Neuron (in vitro differentiated cells): ENCODE measurements at regions not wholly inside any gene's neighbourhood (a gene's known extent, or its start where the extent isn't known, plus 50 kb on each side); places are given as distances from the start of the nearest gene placed in this dataset.
"Not testable (repeated sequence)": the region's sequence is repeated elsewhere in the genome, so short reads cannot be mapped to it uniquely, and the experiment has no call there.

Experiments used
- H2AFZ ChIP-seq: one replicate; pipeline ENCODE4 v1.6.1; 2013; ENCODE audit warnings: low read depth, mild to moderate bottlenecking, inconsistent platforms, low read length, moderate library complexity
- H3K27me3 ChIP-seq: one replicate; pipeline ENCODE4 v1.6.1; 2013; ENCODE audit warnings: low read length; ENCODE audit not compliant: insufficient read depth
- H3K36me3 ChIP-seq: one replicate; pipeline ENCODE4 v1.6.1; 2013; ENCODE audit warnings: low read length; ENCODE audit not compliant: insufficient read depth
- H3K4me1 ChIP-seq: one replicate; pipeline ENCODE4 v1.6.1; 2013; ENCODE audit warnings: low read length; ENCODE audit not compliant: insufficient read depth
- H3K4me3 ChIP-seq: 2 replicates; pipeline ENCODE4 v1.5.1; 2013; ENCODE audit warnings: mild to moderate bottlenecking, low read length, moderate library complexity
- H3K9me3 ChIP-seq: one replicate; pipeline ENCODE4 v1.6.1; 2013; ENCODE audit warnings: low read length

DNA sequence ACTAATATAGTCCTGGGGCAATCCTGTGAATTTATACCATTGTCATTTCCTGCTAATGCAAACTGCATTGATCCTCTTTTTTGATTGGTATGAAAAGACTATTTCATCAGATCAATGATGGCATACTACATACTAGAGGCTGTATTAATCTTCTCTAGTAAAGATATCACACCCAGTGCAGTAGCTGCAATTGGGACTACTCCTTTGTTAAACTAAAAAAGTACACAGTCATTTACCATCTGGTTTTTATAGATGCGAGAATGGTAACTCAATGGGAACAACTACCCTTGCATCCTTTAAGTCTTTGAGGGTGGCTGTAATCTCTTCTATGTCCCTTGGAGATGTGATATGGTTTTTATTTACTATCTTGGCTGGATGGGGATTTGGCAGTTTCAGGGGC, 80.2 kb upstream of the STK38L start:
- Histone ChIP-seq H3K27me3 (no peaks in the 10 kb centered on the region), H2AFZ (no peak overlapping the region), H3K4me1 (no peaks in the 10 kb centered on the region), H3K36me3 (no peaks in the 10 kb centered on the region), H3K4me3 (no peak overlapping the region), H3K9me3 (no peaks in the 10 kb centered on the region)

DNA sequence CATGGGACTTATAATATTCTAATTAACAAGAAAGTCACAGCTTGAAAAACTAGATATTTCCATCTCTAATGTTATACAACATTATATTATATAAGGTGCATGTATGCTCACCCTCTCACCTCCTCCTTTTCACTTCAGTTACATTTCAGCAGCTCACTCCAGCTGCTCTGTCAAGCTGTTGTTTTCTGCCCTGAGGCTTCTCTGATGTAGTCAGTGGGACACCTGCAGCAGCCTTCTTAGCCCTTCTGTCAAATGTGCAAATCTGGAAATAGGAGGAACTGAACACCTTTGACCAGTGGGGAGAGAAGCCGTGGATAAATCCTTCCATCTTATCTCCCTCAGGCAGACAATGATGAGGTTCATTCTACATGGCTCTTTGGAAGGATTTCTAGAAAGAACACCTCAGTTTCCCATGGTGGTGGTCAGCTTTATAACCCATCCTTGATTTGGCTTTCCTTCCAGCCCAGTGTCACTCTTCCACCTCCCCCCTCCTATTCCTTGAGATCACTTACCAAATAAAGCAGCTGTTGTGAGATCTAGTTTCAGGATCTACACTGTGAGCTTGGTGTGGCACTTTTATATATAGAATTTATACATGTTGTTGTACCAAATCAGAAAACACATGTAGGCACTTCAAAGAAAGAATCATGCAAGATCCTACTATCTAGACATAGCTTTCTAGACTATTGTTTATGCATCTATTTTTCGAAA, 79.6 kb upstream of the STK38L start:
- no peaks in the 10 kb centered on the region for H3K36me3 ChIP-seq
- H3K4me1 ChIP-seq: no peaks in the 10 kb centered on the region
- H3K9me3 ChIP-seq: no peaks in the 10 kb centered on the region
- H2AFZ ChIP-seq: no peak overlapping the region
- H3K27me3 ChIP-seq: no peaks in the 10 kb centered on the region
- no peak overlapping the region for H3K4me3 ChIP-seq

DNA sequence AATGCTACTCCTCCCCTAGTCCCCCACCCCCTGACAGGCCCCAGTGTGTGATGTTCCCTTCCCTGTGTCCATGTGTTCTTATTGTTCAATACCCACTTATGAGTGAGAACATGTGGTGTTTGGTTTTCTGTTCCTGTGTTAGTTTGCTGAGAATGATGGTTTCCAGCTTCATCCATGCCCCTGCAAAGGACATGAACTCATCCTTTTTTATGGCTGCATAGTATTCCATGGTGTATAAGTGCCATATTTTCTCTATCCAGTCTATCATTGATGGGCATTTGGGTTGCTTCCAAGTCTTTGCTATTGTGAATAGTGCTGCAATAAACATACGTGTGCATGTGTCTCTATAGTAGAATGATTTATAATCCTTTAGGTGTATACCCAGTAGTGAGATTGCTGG, 78.1 kb upstream of the STK38L start:
- not testable (repeated sequence) for H3K9me3 ChIP-seq, H3K27me3 ChIP-seq, H3K4me3 ChIP-seq

DNA sequence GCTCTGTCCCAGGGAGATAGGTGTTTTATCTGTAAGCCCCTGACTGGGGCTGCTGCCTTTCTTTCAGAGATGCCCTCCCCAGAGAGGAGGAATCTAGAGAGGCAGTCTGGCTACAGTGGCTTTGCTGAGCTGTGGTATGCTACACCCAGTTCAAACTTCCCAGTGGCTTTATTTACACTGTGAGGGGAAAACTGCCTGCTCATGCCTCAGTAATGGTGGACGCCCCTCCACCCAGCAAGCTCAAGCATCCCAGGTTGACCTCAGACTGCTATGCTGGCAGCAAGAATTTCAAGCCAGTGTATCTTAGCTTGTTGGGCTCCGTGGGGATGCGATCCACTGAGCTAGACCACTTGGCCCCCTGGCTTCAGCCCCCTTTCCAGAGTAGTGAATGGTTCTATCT, 72.6 kb upstream of the STK38L start:
- H3K4me3 ChIP-seq, H3K27me3 ChIP-seq, H3K4me1 ChIP-seq, H3K9me3 ChIP-seq, H3K36me3 ChIP-seq, H2AFZ ChIP-seq: not testable (repeated sequence)

More for the DNA sequence above, 78.1 kb upstream of the STK38L start:
- H3K4me1 ChIP-seq, H2AFZ ChIP-seq, H3K36me3 ChIP-seq: not testable (repeated sequence)

DNA sequence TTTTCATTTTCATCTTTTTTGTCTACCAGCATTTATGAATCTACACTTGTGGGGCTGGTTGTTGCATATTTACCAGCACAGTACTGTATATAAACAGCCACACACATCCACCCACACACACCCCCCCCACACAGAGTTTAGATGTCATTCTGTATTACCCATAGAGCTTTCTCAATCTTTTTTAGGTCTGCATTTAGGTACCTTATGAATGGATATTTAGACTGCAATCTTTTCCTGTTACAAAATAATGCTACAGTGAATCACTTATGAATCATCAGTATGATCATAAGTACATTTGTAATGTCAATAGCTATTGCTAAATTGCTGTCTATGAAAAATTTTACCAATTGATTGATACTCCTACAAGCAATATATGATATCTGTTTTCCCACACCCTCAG, 67.3 kb upstream of the STK38L start:
- Histone ChIP-seq H3K27me3 (no peaks in the 10 kb centered on the region), H3K9me3 (peaks cover 3% of the 10 kb centered on the region), H2AFZ (no peak overlapping the region), H3K36me3 (no peaks in the 10 kb centered on the region), H3K4me3 (no peak overlapping the region), H3K4me1 (no peaks in the 10 kb centered on the region)

DNA sequence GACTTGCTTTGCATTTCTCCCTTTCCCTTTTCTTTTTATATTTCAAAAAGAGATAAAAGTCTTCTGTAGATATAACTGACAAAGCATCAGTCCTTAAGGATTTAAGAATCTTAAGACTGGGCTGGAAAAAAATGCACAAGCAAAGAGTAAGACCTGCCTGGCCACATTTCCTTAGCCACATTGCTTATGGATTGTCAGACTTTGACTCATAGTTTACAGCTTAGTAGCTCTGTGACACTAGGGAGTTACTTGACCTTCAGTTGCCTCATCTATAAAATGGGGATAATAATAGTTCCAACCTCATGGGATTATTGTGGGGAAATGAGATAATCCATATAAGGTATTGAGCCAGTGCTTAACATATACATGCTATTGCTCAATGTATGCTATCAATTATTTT, 66.4 kb upstream of the STK38L start:
- Histone ChIP-seq H3K27me3 (no peaks in the 10 kb centered on the region), H2AFZ (no peak overlapping the region), H3K36me3 (no peaks in the 10 kb centered on the region), H3K9me3 (no peaks in the 10 kb centered on the region), H3K4me1 (no peaks in the 10 kb centered on the region), H3K4me3 (no peak overlapping the region)

DNA sequence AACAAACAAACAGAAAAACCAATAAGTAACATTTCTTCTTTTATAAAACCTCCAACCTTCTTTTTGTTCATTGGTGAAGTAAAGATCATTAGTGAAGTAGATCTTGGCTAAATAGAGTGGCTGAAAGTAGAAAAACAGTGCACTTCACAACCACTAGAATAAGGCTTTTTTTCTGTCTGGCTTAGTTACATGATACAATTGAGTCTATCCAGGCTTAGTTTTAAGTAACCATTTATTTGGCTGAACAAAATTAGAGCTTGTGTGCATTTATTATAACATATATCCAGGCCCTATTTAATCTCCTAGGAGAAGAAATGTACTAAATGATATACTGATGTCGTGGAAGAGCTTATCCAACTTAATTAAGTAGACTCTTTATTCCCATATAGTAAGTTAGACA, 65.8 kb upstream of the STK38L start:
- H2AFZ ChIP-seq: no peak overlapping the region

DNA sequence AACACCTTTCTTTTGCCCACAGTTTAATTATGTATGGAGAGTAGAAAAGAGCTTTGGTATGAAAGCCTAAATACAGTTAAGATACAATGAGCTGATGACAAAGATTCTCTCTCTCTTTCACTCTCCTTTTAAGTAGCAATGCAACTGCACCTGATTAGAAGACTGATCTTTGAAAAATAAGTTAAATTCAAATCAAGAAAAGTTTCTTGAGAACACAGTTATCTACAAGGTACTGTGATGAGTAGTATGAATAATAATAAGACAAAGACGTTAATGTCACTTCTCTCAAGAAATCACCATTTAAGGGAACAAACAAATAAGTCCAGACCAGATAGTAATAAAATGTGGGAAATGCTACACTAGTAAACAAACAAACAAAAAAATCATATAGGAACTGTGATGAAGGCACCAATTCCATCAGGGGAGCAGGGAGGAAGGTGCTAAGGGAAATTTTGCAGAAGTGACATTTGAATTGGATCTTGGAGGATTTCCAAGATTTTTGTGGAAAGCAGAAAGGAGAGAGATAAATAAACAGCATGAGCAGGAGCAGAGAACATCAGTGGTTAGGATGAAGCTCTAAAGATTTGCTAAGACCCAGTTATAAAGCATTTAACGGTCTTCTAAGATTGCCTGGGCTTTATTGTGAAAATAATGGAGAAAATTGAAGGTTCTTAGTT, 65.2 kb upstream of the STK38L start:
- Histone ChIP-seq H2AFZ (no peak overlapping the region), H3K36me3 (no peaks in the 10 kb centered on the region), H3K27me3 (no peaks in the 10 kb centered on the region), H3K4me3 (no peak overlapping the region), H3K4me1 (no peaks in the 10 kb centered on the region), H3K9me3 (no peaks in the 10 kb centered on the region)

More for the DNA sequence above, 65.8 kb upstream of the STK38L start:
- Histone ChIP-seq H3K9me3 (no peaks in the 10 kb centered on the region), H3K4me3 (no peak overlapping the region), H3K27me3 (no peaks in the 10 kb centered on the region), H3K4me1 (no peaks in the 10 kb centered on the region), H3K36me3 (no peaks in the 10 kb centered on the region)

DNA sequence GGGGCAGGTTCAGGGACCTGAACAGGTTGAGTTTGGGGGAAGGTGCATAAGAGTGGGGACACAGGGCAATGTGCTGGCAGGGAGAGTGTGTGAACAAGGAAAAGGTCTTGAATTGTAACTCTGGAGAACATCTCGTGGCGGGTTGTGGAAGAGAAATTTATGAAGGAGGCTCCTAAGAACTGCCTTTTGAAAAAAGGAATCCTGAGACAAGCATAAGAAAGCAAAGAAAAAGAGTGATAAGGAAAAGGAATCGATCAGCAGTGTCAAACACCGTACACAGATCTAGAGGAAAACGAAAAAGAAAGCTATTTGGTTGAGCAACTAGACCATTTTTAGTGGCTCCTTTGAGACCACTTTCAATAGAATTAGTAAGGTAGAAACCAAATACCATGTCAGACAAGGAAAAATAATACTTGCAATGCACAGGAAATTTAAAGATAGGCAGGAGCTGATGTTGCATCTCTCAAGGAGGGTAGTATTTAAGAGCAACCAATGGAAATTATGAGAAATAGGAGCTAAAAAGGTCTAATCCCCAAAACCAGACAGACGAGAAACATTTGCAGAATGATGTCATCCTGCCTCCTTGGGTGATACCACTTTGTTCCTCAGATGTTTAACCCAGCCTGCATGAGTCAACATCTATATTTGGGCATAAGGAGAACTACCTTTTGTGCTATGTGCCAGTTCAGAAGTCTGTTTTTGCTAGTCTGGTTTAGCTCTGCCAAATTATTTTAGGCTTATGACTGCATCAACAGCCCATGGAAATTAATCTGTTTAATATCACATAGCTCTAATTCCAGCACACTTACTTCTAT, 64.5 kb upstream of the STK38L start:
- H2AFZ ChIP-seq: no peak overlapping the region
- no peaks in the 10 kb centered on the region for H3K9me3 ChIP-seq
- H3K36me3 ChIP-seq: no peaks in the 10 kb centered on the region
- no peaks in the 10 kb centered on the region for H3K27me3 ChIP-seq
- no peaks in the 10 kb centered on the region for H3K4me1 ChIP-seq
- no peak overlapping the region for H3K4me3 ChIP-seq

DNA sequence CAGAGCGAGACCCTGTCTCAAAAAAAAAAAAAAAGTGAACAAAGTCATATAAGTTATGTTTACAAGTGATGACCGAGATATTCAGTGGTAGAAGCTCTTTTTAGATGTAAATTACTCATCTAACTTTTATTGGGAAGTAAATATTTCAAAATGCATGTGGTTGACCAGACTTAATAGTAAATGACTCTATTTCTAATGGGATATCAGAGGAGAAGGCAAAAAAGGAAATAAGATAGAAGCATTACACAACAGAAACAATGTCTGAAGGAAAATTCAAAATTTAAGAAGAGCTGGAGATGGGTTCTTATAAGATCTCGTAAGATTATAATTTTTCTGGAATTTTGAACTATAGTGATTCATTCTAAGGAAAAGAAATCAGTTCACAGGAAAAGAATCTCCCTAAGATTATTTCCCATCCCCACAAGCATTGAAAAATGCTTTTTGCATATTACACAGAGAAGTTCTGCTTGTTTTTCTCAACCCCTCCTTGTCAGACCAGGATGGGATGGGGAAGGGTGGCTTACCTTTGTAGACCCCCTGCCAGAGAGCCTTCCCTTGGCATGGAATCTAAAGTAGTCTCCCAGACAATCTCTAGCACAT, 63.1 kb upstream of the STK38L start:
- Histone ChIP-seq H3K4me3 (no peak overlapping the region), H3K4me1 (no peaks in the 10 kb centered on the region), H3K27me3 (no peaks in the 10 kb centered on the region), H3K36me3 (no peaks in the 10 kb centered on the region), H3K9me3 (no peaks in the 10 kb centered on the region), H2AFZ (no peak overlapping the region)

DNA sequence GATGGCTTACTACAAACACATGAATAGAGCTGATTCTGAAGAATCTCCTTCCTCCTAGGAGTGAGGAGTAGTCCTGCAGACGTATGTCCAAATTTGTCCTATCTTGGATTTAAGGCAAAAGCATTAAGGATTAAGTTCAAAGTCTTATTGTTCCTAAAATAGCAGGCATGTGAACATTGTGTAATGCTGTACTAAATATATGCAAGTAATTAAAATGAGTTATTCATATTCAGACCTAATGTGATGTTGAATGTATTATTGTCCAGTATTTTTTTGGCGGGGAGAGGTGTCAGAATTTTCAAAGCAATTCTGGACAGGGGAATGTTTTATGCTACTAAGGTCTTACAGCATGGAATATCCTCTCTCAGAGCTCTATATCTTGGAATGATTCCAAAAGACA, 60.7 kb upstream of the STK38L start:
- no peaks in the 10 kb centered on the region for H3K4me1 ChIP-seq
- no peak overlapping the region for H2AFZ ChIP-seq
- no peaks in the 10 kb centered on the region for H3K27me3 ChIP-seq
- H3K36me3 ChIP-seq: no peaks in the 10 kb centered on the region
- H3K9me3 ChIP-seq: no peaks in the 10 kb centered on the region
- no peak overlapping the region for H3K4me3 ChIP-seq

DNA sequence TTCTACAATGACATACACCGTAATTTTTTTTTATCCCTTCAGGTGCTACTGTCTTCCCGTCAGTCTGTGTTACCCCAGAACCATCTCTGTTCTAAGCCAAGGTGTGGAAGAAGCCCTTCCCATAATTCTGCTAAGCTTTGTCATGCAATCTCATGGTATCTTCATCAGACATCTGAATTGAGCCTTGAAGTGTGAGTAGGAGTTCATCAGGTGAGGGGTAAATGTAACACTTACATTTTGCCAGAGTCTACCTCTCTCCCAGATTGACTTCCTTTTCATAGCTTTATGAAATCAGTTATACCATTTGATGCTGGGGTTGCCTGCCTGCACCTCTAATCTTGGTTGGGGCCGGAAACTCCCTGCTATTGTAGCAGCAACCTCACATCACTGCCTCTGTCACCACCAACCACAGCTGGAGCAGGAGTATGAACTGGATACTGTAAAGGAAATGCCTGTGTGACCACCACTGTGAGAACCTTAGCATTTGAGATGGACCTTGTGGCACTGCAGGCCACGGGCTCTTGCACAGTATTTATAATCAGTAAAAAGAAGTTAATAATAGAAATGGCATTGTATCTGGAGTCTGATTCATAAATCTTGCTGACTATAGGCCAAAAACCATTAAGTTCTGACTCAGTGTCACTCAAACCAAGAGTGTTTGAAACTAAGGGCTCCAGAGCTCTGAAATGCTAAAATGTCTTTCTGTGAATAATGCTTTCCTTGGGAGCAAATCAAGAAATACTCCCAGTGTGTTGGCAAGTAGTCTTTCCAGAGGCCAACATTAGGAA, 58.7 kb upstream of the STK38L start:
- H3K4me1 ChIP-seq: no peaks in the 10 kb centered on the region
- H3K27me3 ChIP-seq: no peaks in the 10 kb centered on the region
- no peak overlapping the region for H3K4me3 ChIP-seq
- H3K36me3 ChIP-seq: no peaks in the 10 kb centered on the region
- no peak overlapping the region for H2AFZ ChIP-seq
- H3K9me3 ChIP-seq: no peaks in the 10 kb centered on the region
